ENCODE measurements at regions not wholly inside any gene's neighbourhood (a gene's known extent, or its start where the extent isn't known, plus 50 kb on each side); places are given as distances from the start of the nearest gene placed in this dataset.

- H3K27ac Mint-ChIP-seq: no peak overlapping the region
- H3K36me3 Mint-ChIP-seq: no peaks in the 10 kb centered on the region
Observed at GRCh38 chr16:82368041-82368440, 198.0 kb upstream of the MPHOSPH6 start.

GRCh38 chr16:82366462-82366861 lies 196.4 kb upstream of the MPHOSPH6 start:
- H3K9me3 Mint-ChIP-seq: peaks cover 0 to 2% (median 0%) of the 10 kb centered on the region in 7 donors
- no peaks in the 10 kb centered on the region for H3K79me2 ChIP-seq (ENCODE audit: insufficient read depth, low read length)
- no peaks in the 10 kb centered on the region for H3K36me3 Mint-ChIP-seq
- H3K36me3 ChIP-seq (replicated peaks in 1 of 2; ENCODE audit: control insufficient read depth in 1 of 2, insufficient read depth in 2 of 2, low read length in 2 of 2): no peaks in the 10 kb centered on the region
- H3K4me1 Mint-ChIP-seq: no peaks in the 10 kb centered on the region
- no peak overlapping the region for H3K27ac Mint-ChIP-seq
- H3K4me1 ChIP-seq (ENCODE audit: control insufficient read depth in 1 of 2, insufficient read depth in 2 of 2, low read length in 2 of 2): no peaks in the 10 kb centered on the region
- 80% methylated on average over 2 of the region's 2 CpGs for WGBS (ENCODE audit: insufficient coverage)
- no peak overlapping the region for H3K4me3 ChIP-seq (replicated peaks in 1 of 3; ENCODE audit: low read depth in 2 of 3, low read length in 3 of 3)
- no peak overlapping the region for H3K27ac ChIP-seq (ENCODE audit: low read depth in 1 of 2, low read length in 2 of 2)
- no peak for TF ChIP-seq CTCF (IDR thresholded peaks at IDR 0.05)
- no peaks in the 10 kb centered on the region for H4K20me1 ChIP-seq (ENCODE audit: insufficient read depth, low read length)
- peaks cover 0 to 5% (median 5%) of the 10 kb centered on the region in 3 donors for H3K27me3 Mint-ChIP-seq (ENCODE audit: low read depth in 3 of 3)
- H3K27me3 ChIP-seq (ENCODE audit: control insufficient read depth in 2 of 2, insufficient read depth in 2 of 2, low read length in 2 of 2): no peaks in the 10 kb centered on the region
- H3K9ac ChIP-seq (ENCODE audit: insufficient read depth, low read length, poor library complexity, severe bottlenecking): no peak overlapping the region
- DNase-seq: no peak
- no peak overlapping the region for H2AFZ ChIP-seq (ENCODE audit: insufficient read depth, low read depth, low read length, poor library complexity, severe bottlenecking)
- no peak overlapping the region for H3K4me3 Mint-ChIP-seq
- no peaks in the 10 kb centered on the region for H3K9me3 ChIP-seq (replicated peaks in 1 of 2; ENCODE audit: control insufficient read depth in 1 of 2, insufficient read depth in 1 of 2, low read length in 2 of 2)
- intact Hi-C loops (cut with micrococcal nuclease): no loop called here
- H3K4me2 ChIP-seq (replicated peaks; ENCODE audit: extremely low read depth, low read length, poor library complexity, severe bottlenecking): no peak overlapping the region

More at GRCh38 chr16:82368041-82368440, 198.0 kb upstream of the MPHOSPH6 start:
- Mint-ChIP-seq H3K4me3 (no peak overlapping the region), H3K9me3 (peaks cover 0 to 2% (median 0%) of the 10 kb centered on the region in 7 donors), H3K27me3 (ENCODE audit: low read depth in 3 of 3) (peaks cover 3 to 5% (median 4%) of the 10 kb centered on the region in 3 donors), H3K4me1 (no peaks in the 10 kb centered on the region)
- Histone ChIP-seq H3K4me2 (replicated peaks; ENCODE audit: extremely low read depth, low read length, poor library complexity, severe bottlenecking) (no peak overlapping the region), H3K4me1 (ENCODE audit: control insufficient read depth in 1 of 2, insufficient read depth in 2 of 2, low read length in 2 of 2) (no peaks in the 10 kb centered on the region), H3K27ac (ENCODE audit: low read depth in 1 of 2, low read length in 2 of 2) (no peak overlapping the region), H3K27me3 (ENCODE audit: control insufficient read depth in 2 of 2, insufficient read depth in 2 of 2, low read length in 2 of 2) (no peaks in the 10 kb centered on the region), H2AFZ (ENCODE audit: insufficient read depth, low read depth, low read length, poor library complexity, severe bottlenecking) (no peak overlapping the region), H3K4me3 (replicated peaks in 1 of 3; ENCODE audit: low read depth in 2 of 3, low read length in 3 of 3) (no peak overlapping the region), H4K20me1 (ENCODE audit: insufficient read depth, low read length) (no peaks in the 10 kb centered on the region), H3K9ac (ENCODE audit: insufficient read depth, low read length, poor library complexity, severe bottlenecking) (no peak overlapping the region), H3K79me2 (ENCODE audit: insufficient read depth, low read length) (no peaks in the 10 kb centered on the region), H3K9me3 (replicated peaks in 1 of 2; ENCODE audit: control insufficient read depth in 1 of 2, insufficient read depth in 1 of 2, low read length in 2 of 2) (no peaks in the 10 kb centered on the region), H3K36me3 (replicated peaks in 1 of 2; ENCODE audit: control insufficient read depth in 1 of 2, insufficient read depth in 2 of 2, low read length in 2 of 2) (no peaks in the 10 kb centered on the region)
- no peak for DNase-seq
- TF ChIP-seq CTCF (IDR thresholded peaks at IDR 0.05): no peak
- intact Hi-C loops (cut with micrococcal nuclease): no loop called here

Data from CD14-positive monocyte (primary cell).